GM19452 (cell line): ENCODE measurements at regions not wholly inside any gene's neighbourhood (a gene's known extent, or its start where the extent isn't known, plus 50 kb on each side); places are given as distances from the start of the nearest gene placed in this dataset.
A peak's percentile ranks its signal among the peaks of the same experiment; 100 is the strongest.

Experiments used
- ATAC-seq: cut with Tn5 transposase; IDR thresholded peaks from one replicate; pipeline ENCODE4 v1.9.1; 2021; ENCODE audit not compliant: unreplicated experiment

DNA sequence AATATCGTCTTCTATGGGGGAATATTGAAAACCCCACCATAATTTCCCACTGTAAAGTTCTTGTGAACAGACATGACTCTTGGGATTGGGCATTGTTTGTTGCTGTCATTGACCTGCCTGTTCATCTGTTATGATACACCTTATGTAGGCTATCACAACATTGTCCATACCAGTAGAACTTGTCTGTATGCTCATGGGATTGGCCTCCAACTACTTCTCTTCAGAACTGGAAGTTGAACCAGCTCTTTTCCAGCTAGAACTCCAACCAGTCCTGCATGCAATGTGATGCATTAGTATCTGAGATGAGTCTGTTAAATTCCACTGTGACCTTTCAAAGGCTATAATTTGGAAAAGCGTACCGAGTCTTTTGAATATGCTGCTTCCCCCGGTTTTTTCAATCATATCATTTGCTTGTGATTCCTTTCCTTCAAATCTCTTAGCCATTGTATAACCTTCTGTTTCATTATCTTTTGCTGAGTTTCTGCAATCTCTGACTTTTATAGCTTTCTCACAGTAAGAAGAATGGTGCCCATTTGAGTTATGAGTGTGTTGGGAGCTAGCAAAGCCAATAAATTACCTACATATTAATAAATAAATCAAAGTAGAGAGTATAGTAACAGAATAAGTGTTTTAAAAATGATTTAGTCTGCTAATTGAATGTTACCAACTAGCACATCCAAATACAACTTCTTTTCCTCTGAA is 101.9 kb downstream of the PLK2 start:
- no peak for ATAC-seq

DNA sequence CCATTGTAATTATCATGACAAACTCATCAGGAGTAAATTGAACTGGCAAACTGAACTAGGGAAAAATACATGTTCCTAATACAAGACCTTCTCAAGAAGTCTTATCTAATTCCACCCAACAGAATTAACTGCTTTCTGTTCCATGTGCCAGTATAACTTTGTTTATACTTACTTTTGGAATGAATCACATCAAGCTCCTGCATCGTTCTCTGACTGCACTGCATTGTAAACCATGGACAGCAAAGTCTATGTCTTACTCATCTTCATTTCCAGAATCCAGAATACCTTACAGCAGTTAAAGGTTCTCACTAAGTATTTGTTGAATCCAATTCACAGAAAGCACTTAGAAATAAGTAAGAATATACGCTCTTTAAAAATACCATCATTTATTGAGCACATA is 102.8 kb downstream of the PLK2 start:
- ATAC-seq = no peak

DNA sequence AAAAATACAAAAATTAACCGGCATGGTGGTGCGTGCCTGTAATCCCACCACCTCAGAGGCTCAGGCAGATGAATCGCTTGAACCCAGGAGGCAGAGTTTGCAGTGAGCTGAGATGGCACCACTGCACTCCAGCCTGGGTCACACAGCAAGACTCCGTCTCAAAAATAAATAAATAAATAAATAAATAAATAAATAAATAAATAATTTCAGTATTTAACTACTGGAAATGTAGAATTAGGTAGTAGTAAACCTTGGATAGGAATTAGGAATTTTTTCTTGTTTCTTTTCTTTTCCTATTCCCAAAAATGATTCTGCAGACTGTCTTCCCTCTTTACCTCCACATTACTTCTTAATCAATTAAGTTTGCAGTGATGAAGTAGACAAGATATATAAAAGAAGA is 103.2 kb downstream of the PLK2 start:
- ATAC-seq = no peak

DNA sequence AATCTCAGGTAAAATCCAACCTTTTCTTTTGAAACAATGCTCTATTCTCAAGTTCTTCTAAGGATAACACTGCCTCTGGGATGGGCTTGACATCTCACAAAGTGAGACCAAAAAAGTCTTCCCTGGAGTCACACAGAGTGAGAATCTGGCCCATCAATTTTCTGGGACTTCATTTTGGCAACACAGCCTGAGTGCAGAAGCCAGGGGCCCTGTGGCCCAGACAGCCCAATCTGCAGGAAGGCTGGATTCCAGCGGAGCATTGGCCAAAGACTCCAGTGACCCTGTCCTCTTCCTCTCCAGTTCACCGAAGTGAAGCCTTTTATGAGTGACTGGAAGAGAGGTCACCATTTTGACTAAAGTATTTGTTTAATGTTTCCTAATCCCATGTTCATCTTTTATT is 105.1 kb downstream of the PLK2 start:
- ATAC-seq = no peak

DNA sequence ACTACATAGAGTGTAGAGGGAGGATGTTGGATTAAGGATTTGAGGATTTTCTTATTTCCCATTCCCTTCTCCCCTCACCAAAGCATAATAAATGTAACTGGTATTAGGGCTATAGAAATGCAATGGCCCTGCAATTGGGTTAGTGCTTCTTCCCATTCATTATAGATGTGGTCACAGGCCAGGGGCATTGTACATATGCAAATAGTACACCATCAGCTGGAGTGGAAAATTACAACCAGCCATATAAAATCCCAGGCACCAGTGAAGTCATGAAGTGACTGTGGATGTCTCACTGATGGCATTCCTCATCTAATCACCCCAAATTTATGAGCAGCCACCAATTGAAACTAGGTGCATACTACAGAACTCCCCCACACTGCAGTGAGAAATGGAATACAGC is 105.9 kb downstream of the PLK2 start:
- ATAC-seq = no peak

DNA sequence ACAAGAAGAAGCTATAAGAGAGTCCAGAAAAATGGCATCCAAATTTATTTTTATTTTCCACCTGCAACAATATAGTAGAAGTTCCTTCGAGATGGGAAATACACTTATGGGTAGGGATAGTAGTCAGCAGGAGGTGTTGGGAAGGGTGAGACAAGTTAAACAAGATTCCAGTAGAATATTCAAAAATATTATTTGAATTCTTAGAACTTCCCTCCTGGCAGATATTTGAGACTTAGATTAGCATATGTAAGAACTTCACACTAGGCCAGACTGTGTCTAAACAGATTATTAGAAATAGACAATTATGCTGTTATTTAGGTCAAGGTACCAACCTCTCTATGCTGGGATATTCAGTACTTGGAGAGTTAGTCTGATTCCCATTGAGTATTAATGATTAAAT is 108.7 kb downstream of the PLK2 start:
- no peak for ATAC-seq

DNA sequence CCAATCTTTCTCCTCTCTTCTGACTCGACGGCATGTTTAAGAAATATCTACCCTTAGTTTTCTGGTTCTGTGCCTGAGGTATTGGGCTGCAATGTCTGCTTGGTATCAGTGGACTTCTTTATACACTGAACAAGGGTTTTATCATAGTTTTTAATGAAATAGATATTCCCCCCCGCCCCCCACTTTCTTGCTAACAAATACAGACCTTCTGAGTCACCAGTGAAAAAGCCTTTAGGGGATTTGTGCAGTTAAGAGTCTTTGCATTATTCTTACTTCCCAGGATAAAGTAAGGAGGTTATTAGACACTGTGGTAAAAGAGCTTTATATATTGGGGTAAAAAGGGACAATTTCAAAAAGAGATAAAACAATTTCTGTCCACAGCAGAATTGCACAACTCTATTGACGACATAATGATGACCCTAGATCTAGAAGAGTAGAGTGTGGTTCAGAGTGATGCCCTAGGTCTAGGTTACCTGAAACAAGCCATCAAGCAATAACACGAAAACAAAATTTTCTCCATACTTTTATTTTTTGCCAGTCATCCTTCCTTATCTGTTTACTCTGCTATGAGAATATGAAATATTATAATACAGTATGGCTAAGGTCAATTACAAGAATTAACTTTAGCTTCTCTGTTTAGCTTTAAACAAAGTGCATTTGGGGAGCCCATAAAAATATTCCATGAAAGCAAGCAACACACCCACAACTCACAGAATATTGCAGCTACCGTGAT is 110.7 kb downstream of the PLK2 start:
- ATAC-seq = no peak

DNA sequence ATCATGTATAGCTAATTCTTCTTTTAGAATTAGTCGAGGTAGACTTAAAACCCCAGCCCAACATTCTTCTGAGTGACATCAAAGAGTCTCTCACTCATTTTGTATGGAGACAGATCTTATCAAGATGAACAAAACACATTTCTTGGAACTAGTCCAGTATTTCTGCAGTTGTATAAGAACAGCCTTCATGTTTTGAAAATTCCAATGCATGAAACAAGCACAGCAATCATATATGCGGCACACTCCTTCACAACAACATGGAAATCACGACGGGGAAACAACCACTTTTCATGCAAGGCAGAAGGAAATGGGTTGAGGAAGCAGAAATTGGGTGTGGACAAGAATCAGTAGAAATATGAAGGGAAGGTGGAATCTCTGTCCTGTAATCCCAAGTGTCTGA is 113.8 kb downstream of the PLK2 start:
- ATAC-seq = no peak

DNA sequence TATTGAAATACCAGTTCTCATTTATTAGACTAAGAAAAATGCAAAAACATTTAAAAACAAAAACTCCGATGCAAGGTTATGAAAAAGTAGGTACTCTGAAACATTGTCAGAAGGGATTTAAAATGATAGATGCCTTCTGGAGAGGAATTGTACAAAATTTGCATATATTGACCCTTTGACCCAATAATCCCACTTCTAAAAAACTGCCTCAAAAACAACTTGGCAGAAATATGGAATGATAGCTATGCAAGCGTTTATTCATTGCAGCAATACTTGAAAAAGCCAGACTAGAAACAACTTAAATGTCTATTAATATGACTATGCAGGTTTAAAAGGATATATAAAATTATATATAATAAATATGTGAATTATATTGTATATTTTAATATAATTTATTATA is 118.4 kb downstream of the PLK2 start:
- no peak for ATAC-seq

DNA sequence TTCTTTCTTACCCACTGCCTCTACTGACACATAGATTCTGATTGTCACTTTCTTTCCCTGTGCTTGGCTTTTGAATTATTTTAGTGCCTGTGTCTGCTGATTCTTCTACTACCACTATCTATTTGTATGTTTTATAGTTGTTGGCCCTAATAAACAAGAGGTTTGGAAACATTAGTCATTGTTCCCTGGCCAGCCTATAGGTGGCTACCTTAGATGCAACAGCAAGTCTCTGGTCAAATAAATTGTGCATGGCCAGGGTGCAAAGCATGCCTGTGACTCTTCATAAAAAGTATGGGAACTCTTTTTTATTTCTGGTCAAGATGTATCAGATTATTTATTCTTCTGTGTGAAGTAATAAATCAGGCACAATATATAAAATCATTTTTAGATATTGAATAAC is 124.4 kb downstream of the PLK2 start:
- no peak for ATAC-seq

DNA sequence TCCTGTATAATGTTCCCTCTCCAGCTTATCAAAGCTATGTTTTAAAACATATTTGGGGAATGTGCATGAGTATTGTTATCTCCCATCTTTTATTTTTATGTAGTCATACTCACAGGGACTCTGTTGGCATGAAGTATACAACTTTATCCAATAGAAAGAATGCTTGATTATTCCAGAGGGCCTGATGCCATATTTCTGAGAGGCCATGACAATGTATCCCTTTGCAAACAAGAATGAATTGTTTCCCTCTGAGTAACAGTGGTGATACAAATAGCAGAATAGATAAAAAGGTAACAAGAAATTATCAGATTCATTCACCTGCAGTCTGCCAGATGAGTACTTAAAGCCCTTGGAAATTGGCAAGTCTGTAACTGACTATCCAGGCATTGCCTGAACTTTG is 125.9 kb downstream of the PLK2 start:
- no peak for ATAC-seq

DNA sequence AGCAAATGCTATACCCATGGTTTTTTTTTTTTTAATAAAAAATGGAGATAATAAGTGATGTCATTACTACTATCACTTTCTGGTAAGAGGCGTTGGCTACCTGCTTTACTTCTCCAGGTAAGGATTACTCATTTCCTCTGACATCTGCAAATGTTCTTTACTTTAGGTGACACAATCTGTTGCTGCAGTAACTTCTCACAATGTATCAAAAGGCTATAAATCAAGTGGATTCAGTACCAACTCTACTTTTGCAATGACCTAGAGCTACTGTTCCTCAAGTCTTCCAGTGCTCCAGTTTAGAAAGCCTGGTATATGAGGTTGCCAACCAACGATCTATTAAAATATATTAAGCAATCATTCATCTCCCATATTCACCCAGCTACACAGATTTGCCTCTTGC is 129.1 kb downstream of the PLK2 start:
- ATAC-seq = no peak

DNA sequence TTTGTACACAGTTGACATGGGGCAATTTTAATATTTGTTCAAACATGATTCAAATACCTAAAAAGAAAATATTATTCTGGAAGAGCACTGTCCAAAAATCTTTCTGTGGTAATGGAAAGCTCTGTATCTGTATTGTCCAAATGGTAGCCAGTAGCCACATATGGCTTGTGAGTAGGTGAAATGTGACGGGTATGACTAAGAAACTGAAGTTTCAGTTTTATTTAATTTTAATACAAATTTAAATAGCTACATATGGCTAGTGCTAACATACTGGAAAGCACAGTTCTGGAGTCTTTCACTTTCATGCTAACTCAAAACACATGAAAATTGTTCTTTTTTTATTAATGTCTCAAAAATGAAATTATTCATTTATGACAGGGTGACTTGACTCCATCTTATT is 132.6 kb downstream of the PLK2 start:
- ATAC-seq = peak; percentile 58

DNA sequence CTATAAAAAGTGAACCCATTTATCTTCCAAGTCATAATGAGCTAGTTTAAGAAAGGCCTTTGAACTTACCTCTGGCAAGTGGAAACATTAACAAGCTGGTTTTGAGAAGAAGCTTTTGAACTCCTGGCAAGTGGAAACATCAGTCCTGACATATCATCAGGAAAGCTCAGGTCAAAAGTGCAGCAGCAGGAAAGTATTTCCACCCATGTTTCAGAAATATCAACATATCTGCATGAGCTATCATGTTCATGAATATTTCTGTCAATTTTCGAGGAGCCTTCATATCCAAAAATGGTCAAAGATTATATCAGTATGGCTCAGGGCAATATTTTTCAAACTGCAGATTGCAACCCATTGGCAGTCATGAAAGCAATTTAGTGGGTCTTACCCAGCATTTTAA is 133.9 kb downstream of the PLK2 start:
- no peak for ATAC-seq

DNA sequence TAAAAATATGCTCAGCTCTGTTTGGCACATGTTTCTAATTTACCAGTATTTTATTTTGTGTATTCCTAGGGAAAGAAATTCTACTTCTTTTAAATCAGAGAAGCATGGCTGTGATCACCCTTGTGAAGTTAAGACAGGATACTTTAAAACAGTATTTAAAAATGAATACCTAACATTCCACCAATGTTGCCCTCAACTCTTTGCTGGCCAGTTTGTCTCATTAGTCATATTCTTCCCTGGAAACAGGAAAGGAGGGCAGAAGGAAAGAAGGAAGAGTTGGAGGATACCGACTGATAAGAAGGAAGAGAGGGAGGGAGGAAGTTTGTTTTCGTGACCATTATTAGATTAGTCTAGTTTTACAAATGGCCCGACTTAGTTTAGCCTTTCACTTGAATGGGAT is 137.4 kb downstream of the PLK2 start:
- no peak for ATAC-seq

DNA sequence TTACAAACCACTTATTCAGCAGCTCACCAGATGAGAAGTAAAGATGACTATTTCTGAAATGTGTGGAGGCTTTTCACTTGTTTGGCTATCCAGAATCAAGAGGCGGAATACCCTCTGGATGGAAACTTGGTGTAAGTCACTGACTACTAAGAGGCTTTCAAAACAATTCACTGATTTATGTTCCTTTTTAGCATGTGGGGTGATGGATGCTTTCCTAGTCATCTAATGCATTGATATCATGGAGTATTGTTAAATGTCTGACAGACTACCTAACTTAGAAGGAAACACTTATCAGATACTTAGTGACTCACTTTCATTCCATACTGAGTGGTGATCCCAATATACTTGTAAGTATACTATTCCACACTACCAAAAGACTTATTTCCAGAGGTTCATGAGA is 141.4 kb downstream of the PLK2 start:
- no peak for ATAC-seq

DNA sequence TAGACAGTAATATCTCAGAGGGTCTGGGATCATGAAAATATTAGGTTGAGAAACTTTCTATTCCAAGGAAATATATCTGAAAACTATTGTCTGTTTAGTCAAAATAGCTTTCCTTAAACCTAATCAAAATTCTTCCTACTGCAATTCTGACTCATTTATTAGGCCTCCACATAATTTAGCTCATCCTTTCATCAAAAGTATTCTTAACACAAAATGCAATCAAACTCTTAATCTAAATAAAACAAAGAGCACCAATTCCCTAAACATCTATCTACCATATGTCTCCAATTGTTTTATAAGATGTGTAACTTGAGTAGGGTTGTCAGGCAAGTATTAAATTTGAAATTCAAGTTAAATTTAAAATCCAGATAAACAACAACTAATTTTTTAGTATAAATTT is 142.1 kb downstream of the PLK2 start:
- ATAC-seq = no peak

DNA sequence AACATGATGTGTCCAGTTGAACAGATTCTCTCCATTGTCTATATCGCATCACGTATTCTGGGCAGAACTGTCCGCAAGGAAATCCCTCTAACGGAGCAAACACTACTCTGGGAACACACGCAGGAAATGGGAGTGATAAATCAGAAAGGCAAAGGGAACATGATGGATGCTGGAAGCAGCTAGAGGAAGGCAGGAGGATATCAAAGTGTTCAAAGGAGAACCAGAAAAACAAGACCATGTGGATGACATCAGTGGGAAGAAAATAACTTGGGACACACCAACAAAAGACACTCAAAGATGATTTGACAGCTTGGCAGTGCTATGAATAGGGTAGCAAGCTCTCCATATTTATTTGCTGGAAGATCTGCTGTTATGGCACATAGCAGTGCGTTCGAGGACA is 142.9 kb downstream of the PLK2 start:
- ATAC-seq = no peak

DNA sequence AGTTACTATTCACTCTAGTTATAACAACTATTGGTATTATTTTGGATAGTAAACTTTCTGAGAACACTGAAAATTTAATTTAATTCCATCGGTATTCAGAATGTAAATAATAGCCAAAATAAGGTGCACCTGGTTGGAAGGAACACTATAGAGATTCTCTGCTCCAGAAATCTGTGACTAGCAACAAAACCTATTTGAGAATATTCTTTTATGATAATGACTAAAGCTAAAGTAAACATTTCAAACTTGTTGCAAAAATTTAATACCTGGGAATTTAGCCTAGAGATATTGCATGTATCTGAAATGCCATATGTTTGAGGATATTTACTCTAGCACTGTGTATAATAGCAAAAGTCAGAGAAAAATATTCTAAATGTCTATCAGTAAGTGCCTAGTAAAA is 144.1 kb downstream of the PLK2 start:
- no peak for ATAC-seq

DNA sequence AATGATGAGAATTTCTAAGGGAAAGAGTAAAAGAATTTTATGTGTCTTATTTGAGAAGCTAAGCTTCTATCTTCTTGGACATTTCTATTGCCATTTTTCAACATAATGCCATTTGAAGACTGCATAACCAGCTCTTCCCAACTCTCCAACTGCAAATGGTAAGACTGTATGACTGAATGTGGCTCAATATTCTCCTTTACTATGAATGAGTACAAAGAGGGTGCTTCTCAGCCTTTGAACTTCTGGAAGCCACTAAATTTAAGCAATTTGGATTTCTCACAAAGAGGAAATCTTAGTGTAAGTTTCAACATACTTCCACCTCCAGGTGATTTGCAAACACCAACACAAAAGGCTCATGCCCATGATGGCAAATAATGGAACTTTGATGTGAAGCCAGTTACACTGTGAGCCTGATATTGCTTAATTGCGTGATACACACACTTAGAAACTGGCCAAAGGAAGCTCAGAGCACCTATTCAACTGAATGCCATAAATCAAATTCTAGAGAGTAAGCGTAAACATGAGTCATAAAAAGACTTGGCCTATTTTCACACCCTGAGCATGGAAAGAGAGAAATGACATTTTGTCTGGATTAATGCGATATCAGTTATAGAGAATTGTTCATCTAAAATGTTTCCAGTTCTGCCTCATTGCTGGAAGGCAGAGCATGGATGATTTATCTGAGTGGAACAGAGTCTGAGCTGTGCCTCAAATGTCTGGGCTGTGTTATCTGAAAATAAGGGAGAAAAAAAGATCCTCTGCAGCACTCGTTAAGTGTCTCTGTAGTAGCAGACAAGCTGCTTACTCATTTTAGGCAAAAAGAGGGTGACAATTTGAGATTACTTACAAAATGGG is 145.3 kb downstream of the PLK2 start:
- ATAC-seq = no peak

DNA sequence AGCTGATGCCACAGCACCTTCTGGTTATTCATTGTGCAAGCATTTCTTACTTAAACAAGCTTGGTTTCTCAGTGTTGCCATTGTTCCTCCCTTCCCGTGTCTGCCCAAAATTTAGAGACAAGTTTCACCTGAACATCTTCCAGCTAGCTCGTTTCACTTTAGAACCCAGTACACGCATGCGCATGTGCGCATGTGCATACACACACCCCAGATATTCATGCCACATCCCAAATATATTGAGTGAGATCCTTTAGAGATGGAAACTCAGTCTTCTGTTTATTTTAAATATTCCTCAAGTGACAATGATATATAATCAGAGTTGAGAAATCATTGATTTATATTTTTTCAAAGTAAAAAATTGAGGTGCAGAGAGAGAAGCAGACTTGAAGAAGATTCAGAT is 147.6 kb downstream of the PLK2 start:
- ATAC-seq = no peak

DNA sequence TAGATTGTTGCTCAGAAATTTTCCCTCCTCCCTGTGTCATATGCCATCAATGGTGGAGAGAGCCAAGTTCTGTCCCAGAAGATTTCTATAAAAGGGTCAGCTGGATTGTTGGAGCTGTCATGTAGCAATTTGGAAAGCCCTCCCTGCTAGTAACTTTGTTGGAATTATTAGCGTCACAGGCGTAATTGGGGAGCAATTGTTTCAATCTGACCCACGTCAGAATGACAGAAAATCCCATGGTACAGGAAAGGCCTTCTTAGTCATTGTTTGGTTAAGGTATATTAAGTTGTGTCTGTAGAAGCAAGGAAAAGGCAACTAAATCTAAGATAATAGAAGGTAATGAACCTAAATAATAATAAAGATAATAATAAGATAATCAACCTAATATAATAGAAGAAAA is 148.4 kb downstream of the PLK2 start:
- ATAC-seq = no peak
